Fibroblast of pulmonary artery (primary cell): ENCODE measurements at regions not wholly inside any gene's neighbourhood (a gene's known extent, or its start where the extent isn't known, plus 50 kb on each side); places are given as distances from the start of the nearest gene placed in this dataset.

Experiments
- DNase-seq: peaks from one replicate; pipeline ENCODE4 v3.0.0-alpha.2; 2010; ENCODE audit warnings: low read depth
- H3K4me3 ChIP-seq: replicated peaks from 2 replicates; pipeline ENCODE4 v1.5.1; 2011; ENCODE audit warnings: low read depth, mild to moderate bottlenecking, control low read depth, low read length, moderate library complexity
- TF ChIP-seq, protein P1 (sequence below): IDR thresholded peaks from 2 replicates; pipeline ENCODE4 v1.5.1; 2011; ENCODE audit warnings: mild to moderate bottlenecking, control low read depth, low read length, inconsistent platforms; ENCODE audit errors: missing control alignments

GRCh38 chr3:41076399-41076798 is 122.9 kb upstream of the CTNNB1 start:
- no peak overlapping the region for H3K4me3 ChIP-seq
- TF ChIP-seq, protein P1, sequence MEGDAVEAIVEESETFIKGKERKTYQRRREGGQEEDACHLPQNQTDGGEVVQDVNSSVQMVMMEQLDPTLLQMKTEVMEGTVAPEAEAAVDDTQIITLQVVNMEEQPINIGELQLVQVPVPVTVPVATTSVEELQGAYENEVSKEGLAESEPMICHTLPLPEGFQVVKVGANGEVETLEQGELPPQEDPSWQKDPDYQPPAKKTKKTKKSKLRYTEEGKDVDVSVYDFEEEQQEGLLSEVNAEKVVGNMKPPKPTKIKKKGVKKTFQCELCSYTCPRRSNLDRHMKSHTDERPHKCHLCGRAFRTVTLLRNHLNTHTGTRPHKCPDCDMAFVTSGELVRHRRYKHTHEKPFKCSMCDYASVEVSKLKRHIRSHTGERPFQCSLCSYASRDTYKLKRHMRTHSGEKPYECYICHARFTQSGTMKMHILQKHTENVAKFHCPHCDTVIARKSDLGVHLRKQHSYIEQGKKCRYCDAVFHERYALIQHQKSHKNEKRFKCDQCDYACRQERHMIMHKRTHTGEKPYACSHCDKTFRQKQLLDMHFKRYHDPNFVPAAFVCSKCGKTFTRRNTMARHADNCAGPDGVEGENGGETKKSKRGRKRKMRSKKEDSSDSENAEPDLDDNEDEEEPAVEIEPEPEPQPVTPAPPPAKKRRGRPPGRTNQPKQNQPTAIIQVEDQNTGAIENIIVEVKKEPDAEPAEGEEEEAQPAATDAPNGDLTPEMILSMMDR: no peak
- no peak for DNase-seq

- DNase-seq: no peak
- TF ChIP-seq, protein P1: no peak
- no peak overlapping the region for H3K4me3 ChIP-seq
Observed at GRCh38 chr3:41080141-41080540, 119.2 kb upstream of the CTNNB1 start.

DNA sequence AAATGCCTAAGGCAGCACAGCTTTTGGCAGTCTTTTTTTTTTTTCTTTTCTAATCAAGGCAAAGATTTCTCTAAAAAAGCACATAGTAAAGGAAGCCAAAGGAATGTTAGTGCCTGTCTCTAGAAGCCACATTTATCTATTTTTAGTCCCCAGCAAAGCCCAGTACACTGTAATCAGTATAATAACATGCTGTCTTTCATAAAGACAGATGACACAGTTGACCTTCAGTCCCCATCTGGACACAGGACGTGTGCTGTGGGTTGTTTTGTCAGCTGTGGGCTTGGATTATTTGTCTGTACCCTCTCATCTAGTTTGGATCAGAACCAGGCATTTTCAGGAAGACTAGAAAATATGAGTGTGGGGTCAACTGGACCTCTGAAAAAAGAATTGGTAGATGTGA is 110.4 kb upstream of the CTNNB1 start:
- no peak for DNase-seq
- TF ChIP-seq, protein P1: no peak
- H3K4me3 ChIP-seq: no peak overlapping the region

GRCh38 chr3:41089566-41089965 is 109.7 kb upstream of the CTNNB1 start:
- no peak overlapping the region for H3K4me3 ChIP-seq
- TF ChIP-seq, protein P1: no peak
- DNase-seq: no peak

DNA sequence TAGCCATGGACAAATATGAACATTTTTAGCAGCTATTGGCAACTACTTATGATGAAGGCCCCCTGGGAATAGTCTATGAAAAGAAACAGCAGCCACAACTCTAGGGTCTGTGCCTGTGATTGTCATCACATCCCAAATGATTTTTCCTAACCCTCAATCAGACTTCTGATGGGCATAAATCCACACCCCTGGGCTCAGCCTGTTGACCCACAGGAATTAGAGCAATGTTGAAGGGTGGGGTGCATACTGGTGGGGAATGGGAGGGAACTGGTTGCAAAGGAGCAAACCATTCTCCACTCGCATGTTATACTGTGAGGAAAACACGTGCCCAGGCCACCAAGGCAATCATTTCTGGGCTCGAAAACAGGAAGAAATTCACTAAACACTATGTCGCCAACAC is 106.5 kb upstream of the CTNNB1 start:
- TF ChIP-seq, protein P1: no peak
- DNase-seq: no peak
- no peak overlapping the region for H3K4me3 ChIP-seq

- no peak for DNase-seq
- no peak overlapping the region for H3K4me3 ChIP-seq
- TF ChIP-seq, protein P1: no peak
Observed at GRCh38 chr3:41093476-41093875, 105.8 kb upstream of the CTNNB1 start.

- H3K4me3 ChIP-seq: no peak overlapping the region
- TF ChIP-seq, protein P1: no peak
Observed at GRCh38 chr3:41094351-41094750, 105.0 kb upstream of the CTNNB1 start.

More at GRCh38 chr3:41094351-41094750, 105.0 kb upstream of the CTNNB1 start:
- no peak for DNase-seq
